GM18502 (cell line): ENCODE measurements at regions not wholly inside any gene's neighbourhood (a gene's known extent, or its start where the extent isn't known, plus 50 kb on each side); places are given as distances from the start of the nearest gene placed in this dataset.
"Not testable (repeated sequence)": the region's sequence is repeated elsewhere in the genome, so short reads cannot be mapped to it uniquely, and the experiment has no call there.

Experiments used
- ATAC-seq: cut with Tn5 transposase; IDR thresholded peaks from one replicate; pipeline ENCODE4 v1.9.1; 2021; ENCODE audit warnings: mild to moderate bottlenecking; ENCODE audit not compliant: unreplicated experiment, poor library complexity

DNA sequence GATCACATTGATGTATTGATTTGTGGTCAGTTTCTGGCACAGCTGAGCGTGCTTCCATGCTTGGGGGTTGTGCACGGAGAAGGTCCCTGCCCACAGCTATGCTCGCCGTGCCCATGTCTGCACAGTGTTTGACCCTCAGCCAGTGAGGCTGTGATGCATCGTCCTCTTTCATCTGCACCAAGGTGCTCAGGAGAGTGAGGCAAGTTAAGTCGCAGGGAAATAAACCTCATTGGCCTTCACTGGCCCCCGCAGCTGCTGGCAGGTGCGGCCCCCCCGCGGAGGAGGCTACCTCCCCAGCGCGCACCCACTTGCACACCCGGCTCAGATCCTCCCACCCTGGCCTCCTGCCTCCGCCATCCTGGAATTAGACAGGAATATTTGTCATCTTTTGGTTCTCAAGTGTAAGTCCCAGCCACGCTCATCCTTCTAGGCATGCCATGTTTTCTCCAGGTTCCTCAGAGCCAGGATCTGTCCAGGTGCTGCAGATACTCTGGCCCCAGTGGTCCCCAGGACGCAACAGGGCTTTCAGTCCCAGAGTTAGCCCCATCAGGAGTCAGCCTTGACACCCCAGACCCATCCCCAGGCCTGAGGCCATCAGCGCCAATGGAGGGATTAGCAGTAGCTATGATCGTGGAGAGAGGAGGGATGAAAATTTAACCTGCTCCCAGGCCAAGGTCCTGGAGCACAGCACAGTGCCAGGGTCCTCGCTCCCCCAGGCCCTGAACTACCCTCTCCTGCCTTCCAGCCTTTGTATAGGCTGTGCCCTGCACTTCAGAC, 93.7 kb downstream of the OAT start:
- no peak for ATAC-seq

DNA sequence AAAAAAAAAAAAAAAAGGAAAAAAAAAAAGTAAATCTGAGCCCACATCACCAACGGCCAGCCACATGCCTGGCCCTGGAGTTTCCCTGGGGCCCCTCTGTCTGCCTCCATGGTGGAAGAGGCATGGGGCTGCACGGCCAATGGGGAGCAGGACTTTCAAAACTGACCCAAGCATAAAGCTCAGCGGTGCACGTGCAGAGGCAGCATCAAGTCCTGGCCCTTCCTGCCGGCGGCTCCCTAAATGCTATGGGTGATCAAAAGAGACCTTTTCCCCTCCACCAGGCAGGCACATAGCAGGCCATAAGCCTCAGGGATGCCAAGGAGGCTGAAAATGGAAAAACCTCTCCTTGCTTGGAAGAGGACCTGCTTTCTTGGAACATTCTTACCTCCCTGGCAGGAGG, 94.3 kb downstream of the OAT start:
- no peak for ATAC-seq

DNA sequence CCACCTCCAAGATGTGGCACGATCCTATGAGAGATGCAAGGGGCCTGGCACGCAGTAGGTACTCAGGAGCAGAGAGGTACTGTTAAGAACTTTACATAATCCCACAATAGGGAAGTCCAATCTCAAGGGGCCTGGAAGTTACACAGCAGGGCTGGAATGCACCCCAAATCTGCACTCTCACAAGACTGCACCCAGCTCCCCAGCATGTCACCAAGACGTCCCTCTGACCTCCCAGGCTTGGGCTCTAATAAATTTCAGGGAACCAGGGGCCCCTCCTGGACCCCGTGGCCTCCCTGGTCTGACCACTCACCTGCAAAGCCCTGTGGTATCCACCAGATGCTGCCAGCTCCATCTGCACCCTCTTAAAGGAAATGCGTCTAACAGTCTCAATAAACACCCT, 94.9 kb downstream of the OAT start:
- ATAC-seq, result no peak

DNA sequence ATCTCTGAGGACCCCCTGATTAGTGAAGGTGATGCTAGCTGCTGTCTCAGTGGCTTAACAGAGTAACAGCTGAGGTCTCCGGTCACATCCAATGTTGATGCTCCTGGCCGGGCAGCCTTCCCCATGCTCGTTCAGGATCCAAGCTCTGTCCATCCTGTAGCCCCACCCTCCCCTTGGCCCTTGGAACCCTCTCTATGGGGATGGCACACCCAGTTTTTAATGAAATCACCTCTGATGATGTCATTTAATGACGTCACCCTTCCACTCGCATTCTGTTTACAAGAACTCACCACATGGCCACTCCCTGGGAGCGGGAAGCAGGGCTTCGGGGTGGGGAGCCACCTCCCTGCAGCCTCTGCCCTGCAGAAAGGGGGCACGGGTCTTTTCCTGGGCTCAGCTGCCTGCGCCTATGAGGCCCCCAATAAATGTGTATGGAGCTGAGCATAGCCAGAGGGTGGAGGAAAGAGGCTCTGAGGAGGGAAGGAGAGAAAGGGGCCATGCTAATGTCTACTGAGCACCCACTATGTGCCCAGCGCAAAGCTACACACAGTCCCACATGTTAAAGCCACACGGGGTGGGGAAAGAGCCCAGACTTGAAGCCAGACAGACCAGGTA, 95.5 kb downstream of the OAT start:
- ATAC-seq, result no peak

DNA sequence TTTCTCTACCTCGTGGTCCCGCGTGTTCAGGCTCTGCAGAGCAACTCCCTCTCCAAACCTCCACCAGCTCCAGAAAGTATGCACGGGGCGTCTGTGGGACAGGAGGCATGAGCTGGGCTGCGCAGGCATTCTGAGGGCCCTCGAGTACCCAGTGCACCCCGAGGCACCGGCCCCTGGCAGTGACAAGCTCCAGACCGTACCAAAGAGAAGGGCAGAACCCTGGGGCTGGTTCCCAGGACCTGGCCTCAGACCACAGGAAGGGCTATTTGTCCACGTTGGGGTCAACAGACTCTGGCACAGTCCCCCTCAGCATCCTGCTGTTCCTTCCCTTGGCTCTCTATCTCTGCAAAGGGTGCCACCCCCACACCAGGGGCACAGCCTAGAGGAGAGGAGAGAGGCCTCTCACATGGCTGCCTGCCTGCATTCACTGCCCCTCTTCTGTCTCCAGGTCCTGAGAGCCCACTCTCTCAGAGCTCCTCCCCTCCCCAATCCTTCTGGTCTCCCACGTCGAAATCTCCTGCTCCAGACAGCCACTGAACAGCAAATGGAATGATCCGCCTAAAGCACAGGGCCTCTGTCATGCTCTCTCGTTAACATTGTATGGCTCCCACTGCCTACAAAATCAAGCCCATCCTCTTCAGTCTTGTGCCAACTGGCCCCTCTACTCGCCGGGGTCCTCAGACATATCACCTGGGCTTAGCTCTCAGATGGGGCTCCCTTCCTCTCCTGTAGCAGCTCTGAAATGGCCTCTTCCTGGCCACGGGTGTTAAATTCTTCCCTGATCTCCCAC, 96.3 kb downstream of the OAT start:
- ATAC-seq, result no peak

DNA sequence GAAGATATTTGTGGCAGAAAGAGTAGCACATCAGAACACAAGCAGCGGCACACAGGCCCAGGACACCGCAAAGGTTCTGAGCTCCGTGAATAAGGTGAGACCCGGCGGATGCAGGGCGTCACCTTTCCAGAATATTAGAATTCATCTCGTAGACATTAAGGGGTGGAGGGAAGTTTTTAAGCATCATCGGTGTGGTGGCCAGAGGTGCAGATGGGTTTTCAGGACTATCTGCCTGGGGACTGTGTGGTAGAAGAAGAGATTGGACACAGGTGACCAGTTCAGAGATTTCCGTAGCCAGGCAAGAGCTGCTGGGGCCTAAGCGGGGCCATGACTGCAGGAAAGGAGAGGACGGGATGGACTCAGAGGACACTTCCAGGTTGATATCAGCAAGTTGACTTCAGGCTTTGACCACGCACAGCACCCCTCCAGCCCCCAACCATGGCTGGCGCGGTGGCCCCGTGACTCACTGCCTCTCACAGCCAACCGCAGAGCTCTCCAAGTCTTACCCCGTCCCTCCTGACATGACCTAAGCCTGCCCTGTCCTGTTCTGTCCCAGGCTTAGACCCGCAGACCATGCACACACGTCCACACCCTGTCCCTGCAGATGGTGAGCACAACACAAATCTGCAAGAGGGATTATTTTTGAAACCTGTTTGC, 97.2 kb downstream of the OAT start:
- ATAC-seq, result no peak

DNA sequence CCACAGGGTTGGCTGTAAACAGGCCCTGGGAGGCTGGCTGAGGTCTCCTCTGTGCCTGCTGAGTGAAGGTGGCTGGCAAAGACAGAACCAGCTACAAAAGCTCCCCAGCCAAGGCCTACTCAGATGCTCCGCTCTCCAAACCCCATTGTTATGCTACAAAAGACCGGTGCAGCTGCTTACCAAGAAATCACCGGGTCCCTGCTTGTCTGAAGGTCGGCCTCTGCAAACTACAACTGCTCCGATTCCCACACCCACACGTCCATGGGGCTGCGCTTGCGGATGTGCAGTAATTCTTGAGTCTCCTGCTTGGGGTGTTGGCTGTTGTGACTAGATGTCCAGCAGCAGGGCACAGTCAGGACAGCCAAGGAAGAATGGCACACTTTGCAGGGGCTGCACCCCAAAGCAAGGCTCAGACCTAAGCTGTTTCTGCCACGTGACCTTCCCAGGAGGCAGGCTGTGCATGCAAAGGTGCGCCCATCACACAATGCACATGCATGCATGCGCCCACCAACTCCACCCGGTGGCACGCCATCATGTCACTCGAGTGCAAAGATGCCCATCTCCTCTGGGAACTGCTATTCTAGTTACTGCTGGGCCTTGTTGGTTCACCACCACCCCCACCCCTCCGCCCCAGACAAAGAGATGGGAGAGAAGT, 97.8 kb downstream of the OAT start:
- no peak for ATAC-seq

DNA sequence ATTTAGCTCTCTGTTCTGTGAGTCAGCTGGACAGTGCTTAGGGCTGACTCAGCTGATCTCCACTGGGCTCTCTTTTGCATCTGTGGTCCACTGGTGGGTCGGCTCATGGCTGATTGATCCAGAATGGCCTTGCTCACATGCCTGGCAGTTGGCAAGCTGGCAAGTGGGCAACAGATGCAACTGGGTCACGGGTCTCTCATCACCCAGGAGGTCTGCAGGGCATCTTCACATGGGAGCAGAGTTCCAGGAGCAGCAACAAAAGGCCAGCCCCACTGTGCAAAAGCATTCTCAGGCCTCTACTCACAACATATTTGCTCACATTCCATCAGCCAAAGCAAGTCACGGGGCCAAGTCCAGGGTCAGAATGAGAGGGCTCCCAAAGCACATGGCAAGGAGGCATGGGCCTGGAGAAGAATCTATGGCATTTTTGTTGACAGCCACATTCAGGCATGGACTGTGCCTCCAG, 98.8 kb downstream of the OAT start:
- ATAC-seq, result no peak

DNA sequence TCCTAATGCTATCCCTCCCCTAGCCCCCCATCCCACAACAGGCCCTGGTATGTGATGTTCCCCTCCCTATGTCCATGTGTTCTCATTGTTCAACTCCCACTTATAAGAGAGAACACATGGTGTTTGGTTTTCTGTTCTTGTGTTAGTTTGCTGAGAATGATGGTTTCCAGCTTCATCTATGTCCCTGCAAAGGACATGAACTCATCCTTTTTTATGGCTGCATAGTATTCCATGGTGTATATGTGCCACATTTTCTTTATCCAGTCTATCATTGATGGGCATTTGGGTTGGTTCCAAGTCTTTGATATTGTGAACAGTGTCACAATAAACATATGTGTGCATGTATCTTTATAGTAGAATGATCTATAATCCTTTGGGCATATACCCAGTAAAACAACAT, 99.2 kb downstream of the OAT start:
- not testable (repeated sequence) for ATAC-seq

DNA sequence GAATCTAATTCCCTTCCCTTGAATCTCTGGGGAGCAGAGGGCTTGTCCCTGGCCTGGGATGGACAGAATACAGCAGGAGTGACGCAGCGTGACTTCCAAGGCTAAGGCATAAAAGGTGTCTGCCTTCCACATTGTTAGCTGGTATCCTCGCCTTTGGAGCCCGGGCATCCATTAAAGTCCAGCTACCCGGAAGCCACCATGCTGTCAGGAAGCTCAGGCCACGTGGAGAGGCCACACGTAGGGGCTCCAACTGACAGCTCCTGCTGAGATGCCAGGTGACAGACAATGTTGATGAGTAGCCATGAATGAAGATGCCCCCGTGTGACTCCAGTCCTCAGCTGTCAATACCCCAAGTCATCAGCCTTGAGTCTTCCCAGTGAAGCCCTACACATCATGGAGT, 99.9 kb downstream of the OAT start:
- ATAC-seq, result no peak

DNA sequence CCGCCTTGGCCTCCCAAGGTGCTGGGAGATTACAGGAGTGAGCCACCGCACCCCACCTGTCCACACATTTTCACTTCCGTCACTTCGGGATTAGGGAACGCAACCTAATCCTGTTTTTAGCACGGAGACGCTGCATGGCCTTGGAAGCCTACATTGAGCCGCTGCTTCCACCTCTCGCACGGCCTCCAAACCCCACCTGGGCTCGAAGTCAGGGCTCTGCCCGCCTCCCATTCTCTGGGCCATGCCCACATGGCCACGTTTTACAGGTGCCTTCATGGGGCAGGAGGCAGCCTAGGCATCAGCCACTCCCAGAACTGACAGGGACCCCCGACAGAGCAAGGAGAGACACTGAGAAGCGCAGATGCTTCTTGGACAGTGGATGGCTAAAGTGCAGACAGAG, 100.6 kb downstream of the OAT start:
- no peak for ATAC-seq

DNA sequence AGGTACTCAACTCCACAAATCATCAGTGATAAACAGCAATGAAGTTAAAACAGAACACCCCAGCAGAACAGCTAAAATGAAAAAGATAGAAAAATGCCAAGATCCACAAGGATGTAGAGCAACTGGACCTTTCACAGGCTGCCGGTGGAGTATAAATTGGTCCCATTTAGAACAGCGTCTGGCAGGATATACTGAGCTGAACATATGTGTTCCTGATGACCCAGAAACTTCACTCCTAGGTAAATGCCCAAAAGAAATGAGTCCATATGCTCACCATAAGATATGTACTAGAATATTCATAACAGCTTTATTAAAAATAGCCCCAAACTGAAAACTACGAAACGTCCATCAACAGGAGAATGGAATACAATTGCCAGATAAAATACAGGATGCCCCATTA, 102.4 kb downstream of the OAT start:
- ATAC-seq, result no peak

DNA sequence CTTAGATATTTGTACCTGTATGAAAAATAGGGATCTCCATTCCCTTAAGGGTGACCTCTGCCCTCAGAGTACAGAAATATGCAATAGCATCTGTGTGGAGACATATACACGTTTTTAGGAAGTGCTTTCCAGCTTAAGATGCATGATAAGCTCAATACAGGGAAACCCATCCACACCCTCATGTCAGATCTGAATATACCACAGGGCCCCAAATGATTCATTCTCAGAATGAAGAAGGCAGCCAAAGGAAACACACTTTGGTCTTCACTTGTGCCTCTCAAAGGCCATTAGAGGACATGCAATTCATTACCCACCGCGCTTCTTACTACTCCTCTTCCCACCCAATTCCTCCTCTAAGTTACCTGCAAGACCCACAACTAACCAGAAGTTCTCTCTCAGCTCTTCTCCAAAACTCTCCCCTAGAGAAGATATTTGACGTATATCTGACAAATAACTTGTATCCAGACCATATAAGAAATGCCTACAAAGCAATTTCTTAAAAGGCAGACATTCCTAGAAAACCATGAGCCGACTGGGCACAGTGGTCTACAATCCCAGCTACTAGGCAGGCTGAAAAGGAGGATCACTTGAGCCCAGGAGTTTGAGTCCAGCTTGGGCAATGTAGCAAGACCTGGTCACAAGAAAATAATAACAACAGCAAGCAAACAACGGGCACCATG, 103.0 kb downstream of the OAT start:
- no peak for ATAC-seq

DNA sequence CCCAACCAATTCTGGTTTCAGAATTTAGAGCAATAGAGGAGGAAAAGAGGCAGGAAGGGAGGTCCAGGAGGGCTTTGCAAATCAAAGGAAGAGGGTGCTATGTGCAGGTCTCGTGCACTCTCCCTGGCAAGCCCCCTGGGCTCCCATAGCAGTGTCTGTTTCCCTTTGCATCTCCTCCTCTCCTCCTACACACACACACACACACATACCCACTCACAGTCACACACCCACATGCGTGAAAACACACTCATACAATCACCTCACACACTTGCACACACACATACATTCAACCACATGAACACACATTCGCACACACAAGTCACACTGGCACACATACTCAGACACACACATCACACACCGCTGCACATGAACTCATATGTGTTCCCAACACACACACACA, 105.3 kb downstream of the OAT start:
- ATAC-seq, result no peak

DNA sequence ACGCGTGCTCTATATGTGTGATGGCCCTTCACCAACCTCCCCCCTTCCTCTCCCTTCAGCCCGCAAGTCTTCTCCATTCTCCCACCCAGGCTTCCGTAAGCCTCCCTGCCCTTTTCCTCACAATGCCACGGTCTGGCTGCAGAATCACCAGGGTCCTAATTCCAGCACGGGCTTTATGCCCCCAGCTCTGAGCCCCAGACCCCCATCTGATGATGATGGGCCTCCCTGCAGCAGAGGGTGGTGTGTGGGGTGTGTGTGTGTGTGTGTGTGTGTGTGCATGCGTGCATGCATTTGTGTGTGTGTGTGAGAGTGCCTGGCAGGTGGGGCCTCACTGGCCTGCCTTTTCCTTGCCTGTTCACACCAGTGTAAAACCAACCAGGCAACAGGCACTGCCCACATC, 109.9 kb downstream of the OAT start:
- ATAC-seq, result no peak

DNA sequence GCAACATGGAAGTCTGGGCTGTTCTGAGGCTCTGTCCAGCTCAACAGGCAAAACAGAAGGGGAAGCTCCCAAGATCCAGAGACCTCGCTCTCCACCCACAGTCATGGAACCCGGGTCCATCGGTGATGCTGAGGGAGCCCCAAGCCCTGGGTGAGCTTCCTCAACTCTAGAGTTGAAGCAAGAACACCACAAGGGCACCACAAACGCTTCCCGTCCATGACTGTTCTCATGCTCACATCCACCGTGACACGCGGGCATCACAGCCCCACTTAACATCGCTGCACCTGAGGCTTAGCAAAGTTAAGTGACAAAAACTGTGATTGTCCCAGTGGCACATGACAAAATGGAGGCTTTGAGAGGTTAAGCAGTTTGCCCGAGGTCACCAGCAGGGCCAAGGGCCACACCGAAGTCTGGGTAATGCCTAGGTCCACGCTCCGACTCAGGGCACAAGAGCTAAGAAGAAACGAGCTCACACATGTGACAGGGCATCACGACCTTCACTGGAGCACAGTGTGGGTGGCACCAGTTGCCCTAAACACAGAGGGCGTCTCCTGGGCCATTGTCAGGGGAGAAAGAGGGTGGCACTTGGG, 110.6 kb downstream of the OAT start:
- ATAC-seq, result no peak

DNA sequence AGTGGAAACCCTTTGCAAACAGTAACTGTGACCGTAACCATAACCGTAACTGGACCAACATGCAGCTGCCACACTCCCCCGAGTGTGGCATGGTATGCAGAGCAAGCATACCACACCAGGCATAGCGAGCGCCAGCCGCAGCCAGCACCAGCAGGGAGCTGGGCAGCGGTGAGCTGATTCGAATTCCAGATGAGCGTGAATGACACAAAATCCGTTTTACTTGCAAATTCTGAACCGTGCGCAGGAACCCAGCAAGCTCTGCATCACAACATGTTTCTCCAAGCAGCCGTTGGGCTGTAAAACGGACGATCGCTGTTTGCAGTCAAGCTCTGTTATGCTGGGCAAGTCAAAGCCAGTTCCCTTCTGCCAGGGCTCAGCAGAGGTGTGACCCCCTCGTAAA, 111.1 kb downstream of the OAT start:
- no peak for ATAC-seq

DNA sequence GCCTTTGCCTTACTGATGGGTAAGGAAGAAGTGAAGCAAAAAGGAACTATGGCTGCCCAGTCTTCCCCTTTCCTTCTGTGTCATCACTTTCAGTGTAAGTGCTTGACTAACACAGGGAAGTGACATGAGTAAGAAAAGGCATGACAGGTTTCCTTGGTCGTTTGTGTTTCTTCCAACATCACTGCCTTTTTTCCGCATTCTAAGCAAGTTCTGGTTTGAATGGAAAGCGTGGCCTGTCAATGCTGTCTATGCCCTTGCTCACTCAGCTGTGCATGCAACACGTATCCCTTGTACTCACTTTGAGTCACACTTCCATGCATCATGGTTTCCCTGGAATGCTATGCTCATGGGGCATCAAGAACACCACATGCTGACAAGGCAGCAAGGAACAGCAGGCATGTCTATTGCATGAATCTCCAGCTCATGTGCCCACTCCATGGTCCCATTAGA, 111.8 kb downstream of the OAT start:
- ATAC-seq, result no peak

DNA sequence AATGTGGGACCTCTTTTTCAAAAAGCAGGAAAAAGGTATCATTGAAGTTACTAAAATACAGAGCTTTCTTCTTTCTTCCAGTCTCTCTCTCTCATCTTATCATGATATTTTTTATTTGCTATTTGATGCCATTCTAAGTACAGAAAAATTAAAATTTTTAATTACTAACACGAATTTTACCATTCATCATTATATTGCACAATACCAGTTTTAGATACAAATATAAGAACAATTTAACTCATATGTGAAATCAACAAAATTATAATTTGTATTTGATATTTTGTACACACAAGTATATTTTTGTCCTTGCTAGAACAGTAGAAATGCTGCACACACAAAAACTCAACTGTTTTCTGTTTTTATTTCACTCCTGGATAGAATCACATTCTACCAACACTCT, 112.2 kb downstream of the OAT start:
- no peak for ATAC-seq
